WTC11 (cell line): ENCODE measurements at regions not wholly inside any gene's neighbourhood (a gene's known extent, or its start where the extent isn't known, plus 50 kb on each side); places are given as distances from the start of the nearest gene placed in this dataset.

ENCODE experiments used
- ATF6 ChIP-seq: sonication (generic); formaldehyde crosslinking; IDR thresholded peaks from 2 replicates; pipeline ENCODE4 v1.8.1; 2023; ENCODE audit warnings: mild to moderate bottlenecking, missing genetic modification reagents
- CTCF ChIP-seq: fragments of 200-600 bp; IDR thresholded peaks from 2 replicates; pipeline ENCODE4 v1.8.0; 2022; ENCODE audit warnings: antibody characterized with exemption
- ELF4 ChIP-seq: sonication (generic); formaldehyde crosslinking; IDR thresholded peaks from 2 replicates; pipeline ENCODE4 v1.8.1; 2022; ENCODE audit warnings: low read depth, mild to moderate bottlenecking, moderate library complexity, missing genetic modification reagents
- ETV6 ChIP-seq: sonication (generic); formaldehyde crosslinking; IDR thresholded peaks from 2 replicates; pipeline ENCODE4 v1.8.1; 2022; ENCODE audit warnings: mild to moderate bottlenecking, missing genetic modification reagents
- JUN ChIP-seq: sonication (generic); formaldehyde crosslinking; IDR thresholded peaks from 2 replicates; pipeline ENCODE4 v1.8.0; 2023; ENCODE audit warnings: mild to moderate bottlenecking, missing genetic modification reagents
- KAT7 ChIP-seq: sonication (generic); formaldehyde crosslinking; IDR thresholded peaks from 2 replicates; pipeline ENCODE4 v1.8.1; 2023; ENCODE audit warnings: missing genetic modification reagents, mild to moderate bottlenecking, borderline replicate concordance
- SOX15 ChIP-seq: fragments of 250-450 bp; sonication (Bioruptor Pico); IDR thresholded peaks from 2 replicates; pipeline ENCODE4 v1.9.0; 2021; ENCODE audit warnings: mild to moderate bottlenecking
- SP1 ChIP-seq: sonication (generic); formaldehyde crosslinking; conservative IDR thresholded peaks from 2 replicates; pipeline ENCODE4 v1.8.1; 2022; ENCODE audit warnings: missing genetic modification reagents
- ZNF281 ChIP-seq: sonication (generic); formaldehyde crosslinking; IDR thresholded peaks from 2 replicates; pipeline ENCODE4 v1.8.0; 2023; ENCODE audit warnings: mild to moderate bottlenecking, missing genetic modification reagents
- ZNF423 ChIP-seq: fragments of 250-450 bp; sonication (Bioruptor Pico); IDR thresholded peaks from 2 replicates; pipeline ENCODE4 v2.1.2; 2022; ENCODE audit warnings: mild to moderate bottlenecking, moderate library complexity

GRCh38 chr22:48047722-48048500 lies 1285.5 kb downstream of the TBC1D22A start:
- TF ChIP-seq ETV6 (CRISPR knock-in tag), result no peak
- TF ChIP-seq SP1 (CRISPR knock-in tag), result no peak
- TF ChIP-seq JUN (CRISPR knock-in tag), result no peak
- no peak for TF ChIP-seq ZNF281 (CRISPR knock-in tag)
- TF ChIP-seq CTCF, result no peak
- TF ChIP-seq ZNF423, result no peak
- no peak for TF ChIP-seq SOX15 (CRISPR knock-in tag)
- TF ChIP-seq KAT7, result no peak
- no peak for TF ChIP-seq ATF6
- no peak for TF ChIP-seq ELF4 (CRISPR knock-in tag)
